Peyer's patch (tissue), 4 donors: ENCODE measurements at regions not wholly inside any gene's neighbourhood (a gene's known extent, or its start where the extent isn't known, plus 50 kb on each side); places are given as distances from the start of the nearest gene placed in this dataset.

Source experiments
- DNase-seq, 3 donors: peaks; one replicate each; pipeline ENCODE4 v3.0.0-alpha.2; 2017 to 2019
- H3K27ac ChIP-seq, 4 donors: fragments of 200-600 bp; sonication (generic); one replicate each; pipeline ENCODE4 v1.5.1; 2016 to 2019
- H3K27me3 ChIP-seq, 2 donors: fragments of 200-600 bp; sonication (generic); one replicate each; pipeline ENCODE4 v1.5.1; 2019
- H3K36me3 ChIP-seq, 3 donors: fragments of 200-600 bp; sonication (generic); one replicate each; pipeline ENCODE4 v1.5.1; 2016 to 2019
- H3K4me1 ChIP-seq, 4 donors: fragments of 200-600 bp; sonication (generic); one replicate each; pipeline ENCODE4 v1.5.1; 2016 to 2019
- H3K4me3 ChIP-seq, 4 donors: fragments of 200-600 bp; sonication (generic); 1 replicate in 3 of 4; 2 replicates in 1 of 4; pipeline ENCODE4 v1.5.1; 2016 to 2019; ENCODE audit warnings: mild to moderate bottlenecking in 1 of 4
- H3K9me3 ChIP-seq, 4 donors: fragments of 200-600 bp; sonication (generic); one replicate each; pipeline ENCODE4 v1.5.1; 2016 to 2019; ENCODE audit warnings: mild to moderate bottlenecking in 1 of 4
- CTCF ChIP-seq, 6 experiments: fragments of 450-650 bp in 4 of 6; fragments of 200-600 bp in 2 of 6; sonication (generic) in 1 of 6; IDR thresholded peaks; one replicate each; pipeline ENCODE4 v1.5.1; 2017 to 2019; ENCODE audit warnings: antibody characterized with exemption in 6 of 6, mild to moderate bottlenecking in 3 of 6, moderate library complexity in 1 of 6
- POLR2A ChIP-seq, 2 donors: fragments of 450-650 bp; IDR thresholded peaks; one replicate each; pipeline ENCODE4 v1.5.1; 2017; ENCODE audit warnings: antibody characterized with exemption in 2 of 2, mild to moderate bottlenecking in 2 of 2, moderate library complexity in 2 of 2

DNA sequence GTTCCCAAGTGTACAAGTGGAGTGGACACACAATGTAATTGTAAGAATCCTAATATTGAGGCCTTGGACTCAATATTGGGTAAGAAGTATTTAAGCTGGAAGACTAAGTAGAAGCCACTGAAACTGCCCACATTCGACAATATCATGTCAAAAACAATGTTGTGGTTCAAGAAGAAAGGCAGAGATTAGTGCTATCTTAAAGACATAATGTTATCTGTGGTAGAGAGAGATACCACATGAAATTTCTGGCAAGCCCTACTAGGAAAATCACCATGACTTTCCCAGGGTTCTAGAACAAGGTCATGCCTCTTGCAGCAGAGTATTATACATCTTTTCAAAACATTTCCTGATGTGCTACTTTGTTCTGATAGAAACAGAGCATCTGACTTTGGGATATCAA lies 192.6 kb downstream of the RAP2B start:
- no peak overlapping the region for H3K4me3 ChIP-seq
- no peaks in the 10 kb centered on the region for H3K9me3 ChIP-seq
- no peak for DNase-seq
- no peaks in the 10 kb centered on the region for H3K36me3 ChIP-seq
- H3K4me1 ChIP-seq, result no peaks in the 10 kb centered on the region
- H3K27ac ChIP-seq, result no peak overlapping the region
- no peaks in the 10 kb centered on the region for H3K27me3 ChIP-seq
- no peak for TF ChIP-seq CTCF (IDR thresholded peaks at IDR 0.05)
- no peak for TF ChIP-seq POLR2A (IDR thresholded peaks at IDR 0.05)

- Histone ChIP-seq H3K4me3 (no peak overlapping the region), H3K27ac (no peak overlapping the region), H3K4me1 (no peaks in the 10 kb centered on the region), H3K9me3 (no peaks in the 10 kb centered on the region), H3K27me3 (no peaks in the 10 kb centered on the region), H3K36me3 (no peaks in the 10 kb centered on the region)
- no peak for DNase-seq
- no peak for TF ChIP-seq CTCF (IDR thresholded peaks at IDR 0.05)
- no peak for TF ChIP-seq POLR2A (IDR thresholded peaks at IDR 0.05)
These were observed 193.5 kb downstream of the RAP2B start for GRCh38 chr3:153355559-153355958.

- H3K4me1 ChIP-seq, result no peaks in the 10 kb centered on the region
- TF ChIP-seq POLR2A (IDR thresholded peaks at IDR 0.05) (no peak), CTCF (IDR thresholded peaks at IDR 0.05) (no peak)
- H3K27ac ChIP-seq, result no peak overlapping the region
- no peaks in the 10 kb centered on the region for H3K36me3 ChIP-seq
- no peaks in the 10 kb centered on the region for H3K27me3 ChIP-seq
- H3K9me3 ChIP-seq, result no peaks in the 10 kb centered on the region
- DNase-seq, result no peak
- no peak overlapping the region for H3K4me3 ChIP-seq
These were observed 194.9 kb downstream of the RAP2B start for GRCh38 chr3:153356908-153357307.

DNA sequence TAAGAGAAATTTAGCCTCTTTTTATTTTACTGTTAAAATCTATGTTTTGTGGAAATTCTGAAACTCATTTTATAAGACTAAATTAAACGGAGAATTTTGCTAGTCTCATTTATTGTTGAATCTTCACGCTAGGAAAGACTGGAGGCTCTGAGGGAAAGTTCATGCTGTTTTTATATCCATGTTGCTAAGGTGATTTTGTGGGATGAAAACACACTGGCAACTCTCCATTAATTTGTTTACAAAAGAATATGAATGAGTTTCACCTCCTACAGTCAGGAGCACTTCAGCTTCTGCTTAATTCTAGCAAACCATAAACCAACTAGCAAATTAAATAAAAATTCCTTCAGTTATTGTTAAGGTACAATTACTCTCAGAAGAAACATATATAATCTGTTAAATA lies 195.4 kb downstream of the RAP2B start:
- DNase-seq, result no peak
- Histone ChIP-seq H3K27ac (no peak overlapping the region), H3K27me3 (no peaks in the 10 kb centered on the region), H3K9me3 (no peaks in the 10 kb centered on the region), H3K36me3 (no peaks in the 10 kb centered on the region), H3K4me1 (no peaks in the 10 kb centered on the region), H3K4me3 (no peak overlapping the region)
- TF ChIP-seq POLR2A (IDR thresholded peaks at IDR 0.05), result no peak
- TF ChIP-seq CTCF (IDR thresholded peaks at IDR 0.05), result no peak

- TF ChIP-seq POLR2A (IDR thresholded peaks at IDR 0.05) (no peak), CTCF (IDR thresholded peaks at IDR 0.05) (no peak)
- Histone ChIP-seq H3K4me3 (no peak overlapping the region), H3K36me3 (no peaks in the 10 kb centered on the region), H3K27ac (no peak overlapping the region), H3K27me3 (no peaks in the 10 kb centered on the region), H3K4me1 (no peaks in the 10 kb centered on the region), H3K9me3 (no peaks in the 10 kb centered on the region)
- no peak for DNase-seq
These were observed 207.7 kb downstream of the RAP2B start for GRCh38 chr3:153369561-153370374.
